GM12878 (cell line): ENCODE measurements at regions not wholly inside any gene's neighbourhood (a gene's known extent, or its start where the extent isn't known, plus 50 kb on each side); places are given as distances from the start of the nearest gene placed in this dataset.

Experiments
- ATAC-seq: fragments of 200-7000 bp; cut with Tn5 transposase; 3 replicates; pipeline ENCODE4 v1.9.1; 2020; ENCODE audit warnings: mild to moderate bottlenecking, moderate library complexity
- BruUV-seq: library from RNA; stranded (reverse); fragments of 400-500 nt; replicated peaks from 2 replicates; lab custom pipeline; 2021; lab: Mats Ljungman, UMichigan
- CTCF ChIA-PET: fragments of 300-600 bp; sonication (Branson Sonifier 250); formaldehyde crosslinking; extraction: SDS; loops from one replicate; lab custom pipeline; 2021; ENCODE audit warnings: inconsistent platforms; lab: Yijun Ruan, JAX
- POLR2A ChIA-PET: fragments of 350-600 bp; formaldehyde crosslinking; extraction: SDS; loops from one replicate; lab custom pipeline; 2021; ENCODE audit warnings: inconsistent platforms; lab: Charles Lee
- RAD21 ChIA-PET: fragments of 300-600 bp; sonication (Branson Sonifier 250); formaldehyde crosslinking; loops from one replicate; lab custom pipeline; 2023; ENCODE audit warnings: antibody characterized with exemption; ENCODE audit not compliant: unreplicated experiment; lab: Charles Lee
- SMC1A ChIA-PET: fragments of 300-600 bp; sonication (Branson Sonifier 250); formaldehyde crosslinking; loops from one replicate; lab custom pipeline; 2023; ENCODE audit not compliant: unreplicated experiment, uncharacterized antibody; lab: Charles Lee
- DNase-seq: peaks from one replicate; pipeline ENCODE4 v3.0.0-alpha.2; 2011; ENCODE audit warnings: low read depth, low spot score
- FAIRE-seq: peaks from 3 replicates; lab custom pipeline; 2011; peaks lifted over from hg19 to GRCh38; lab: Jason Lieb, UNC
- H2AFZ ChIP-seq: 2 replicates; pipeline ENCODE4 v1.6.0; 2011; ENCODE audit warnings: low read depth, low read length, control low read depth; ENCODE audit not compliant: control insufficient read depth
- H3K27ac ChIP-seq: 2 replicates; pipeline ENCODE4 v1.5.1; 2011; ENCODE audit warnings: control low read depth; ENCODE audit not compliant: control insufficient read depth, insufficient read depth
- H3K27me3 ChIP-seq, 2 experiments: replicated peaks in 1 of 2; 2 replicates each; pipeline versions ENCODE4 v1.6.0 to v1.6.1; 2011; ENCODE audit warnings: low read length in 1 of 2; ENCODE audit not compliant: control insufficient read depth in 2 of 2, insufficient read depth in 2 of 2
- H3K36me3 ChIP-seq, 2 experiments: 2 replicates each; pipeline ENCODE4 v1.5.1; 2011; ENCODE audit warnings: low read length in 1 of 2; ENCODE audit not compliant: control insufficient read depth in 2 of 2, insufficient read depth in 2 of 2
- H3K4me1 ChIP-seq: 2 replicates; pipeline ENCODE4 v1.6.1; 2011; ENCODE audit warnings: mild to moderate bottlenecking, low read length, moderate library complexity, mixed read lengths; ENCODE audit not compliant: control insufficient read depth, insufficient read depth
- H3K4me2 ChIP-seq: 2 replicates; pipeline ENCODE4 v1.6.0; 2011; ENCODE audit warnings: control low read depth; ENCODE audit not compliant: control insufficient read depth, insufficient read depth
- H3K4me3 ChIP-seq: fragments of 200-600 bp; sonication (generic); 2 replicates; pipeline ENCODE4 v1.5.1; 2016
- H3K79me2 ChIP-seq: 2 replicates; pipeline ENCODE4 v1.6.0; 2011; ENCODE audit warnings: low read length; ENCODE audit not compliant: control insufficient read depth, insufficient read depth
- H3K9ac ChIP-seq: 2 replicates; pipeline ENCODE4 v1.8.0; 2011; ENCODE audit warnings: low read length, control low read depth, mixed read lengths; ENCODE audit not compliant: control insufficient read depth, insufficient read depth
- H3K9me3 ChIP-seq: replicated peaks from 3 replicates; pipeline ENCODE4 v1.5.1; 2011; ENCODE audit warnings: mild to moderate bottlenecking, low read length; ENCODE audit not compliant: control insufficient read depth, insufficient read depth
- H4K20me1 ChIP-seq: 2 replicates; pipeline ENCODE4 v1.6.0; 2011; ENCODE audit not compliant: control insufficient read depth, insufficient read depth
- BHLHE40 ChIP-seq, 2 experiments: fragments of 450-650 bp in 1 of 2; IDR thresholded peaks; 2 replicates each; pipeline ENCODE4 v1.6.1; 2011 to 2017; ENCODE audit warnings: low read depth in 2 of 2, borderline replicate concordance in 1 of 2, improper control_type of control experiment in 1 of 2, low read length in 1 of 2, mild to moderate bottlenecking in 1 of 2
- GABPA ChIP-seq: IDR thresholded peaks from 2 replicates; pipeline ENCODE4 v1.6.1; 2014; ENCODE audit warnings: antibody characterized with exemption, low read depth, mild to moderate bottlenecking, inconsistent platforms
- HDGF ChIP-seq: fragments of 450-650 bp; IDR thresholded peaks from 2 replicates; pipeline ENCODE4 v1.6.1; 2016; ENCODE audit warnings: antibody characterized with exemption
- IKZF2 ChIP-seq, 2 experiments: fragments of 450-650 bp; IDR thresholded peaks; 2 replicates each; pipeline ENCODE4 v1.6.1; 2017; ENCODE audit warnings: mild to moderate bottlenecking in 2 of 2, moderate library complexity in 2 of 2
- JUND ChIP-seq: IDR thresholded peaks from 2 replicates; pipeline ENCODE4 v1.6.1; 2012; ENCODE audit warnings: low read depth, mild to moderate bottlenecking, low read length, improper control_type of control experiment, moderate library complexity
- MLLT1 ChIP-seq: fragments of 450-650 bp; IDR thresholded peaks from 2 replicates; pipeline ENCODE4 v1.6.1; 2016; ENCODE audit warnings: mild to moderate bottlenecking
- NFYA ChIP-seq: IDR thresholded peaks from 2 replicates; pipeline ENCODE4 v1.6.1; 2011; ENCODE audit warnings: low read depth, mild to moderate bottlenecking, low read length, improper control_type of control experiment, borderline replicate concordance
- NKRF ChIP-seq: fragments of 450-650 bp; conservative IDR thresholded peaks from 2 replicates; pipeline ENCODE4 v1.6.1; 2017; ENCODE audit warnings: mild to moderate bottlenecking, moderate library complexity
- PBX3 ChIP-seq: IDR thresholded peaks from 2 replicates; pipeline ENCODE4 v1.6.1; 2011; ENCODE audit warnings: mild to moderate bottlenecking, low read depth, low read length, moderate library complexity; ENCODE audit not compliant: insufficient replicate concordance
- POLR2AphosphoS5 ChIP-seq: IDR thresholded peaks from 2 replicates; pipeline ENCODE4 v1.6.1; 2011; ENCODE audit warnings: mild to moderate bottlenecking, low read length, inconsistent platforms
- SMAD5 ChIP-seq: IDR thresholded peaks from 2 replicates; pipeline ENCODE4 v1.6.1; 2016; ENCODE audit warnings: antibody characterized with exemption, low read depth
- SP1 ChIP-seq: IDR thresholded peaks from one replicate; pipeline ENCODE4 v1.6.1; 2011; ENCODE audit warnings: low read depth, low read length
- STAT1 ChIP-seq: fragments of 450-650 bp; conservative IDR thresholded peaks from 2 replicates; pipeline ENCODE4 v1.6.1; 2014; ENCODE audit warnings: antibody characterized with exemption, mild to moderate bottlenecking
- TAF1 ChIP-seq: IDR thresholded peaks from 2 replicates; pipeline ENCODE4 v1.6.1; 2011; ENCODE audit warnings: mild to moderate bottlenecking, low read depth, low read length, borderline replicate concordance
- ZNF217 ChIP-seq: fragments of 450-650 bp; IDR thresholded peaks from 2 replicates; pipeline ENCODE4 v1.6.1; 2017; ENCODE audit warnings: antibody characterized with exemption, mild to moderate bottlenecking
- WGBS: methylation state at CpG from one replicate; pipeline ENCODE4 v1.1.6; 2016; ENCODE audit warnings: low lambda C conversion rate; ENCODE audit not compliant: insufficient replicate concordance, insufficient coverage; ENCODE audit errors: missing lambda C conversion rate; 5-methylcytosine and 5-hydroxymethylcytosine counted together
- in situ Hi-C: fragments of 300-500 bp; cut with MboI; formaldehyde crosslinking; loops from 9 replicates; pipeline ENCODE4 v1.14.3; 2018; ENCODE audit warnings: mixed read lengths
- intact Hi-C: fragments of 100-400 bp; cut with micrococcal nuclease; formaldehyde crosslinking; loops from one replicate; pipeline ENCODE4 v1.14.2; 2022; ENCODE audit not compliant: unreplicated experiment
- TF ChIP-seq, protein P1 (sequence below): IDR thresholded peaks from 2 replicates; pipeline ENCODE4 v1.6.1; 2012; ENCODE audit warnings: low read length, inconsistent platforms

- intact Hi-C loops (no loop called here), in situ Hi-C loops (no loop called here)
- H2AFZ ChIP-seq, result no peak overlapping the region
- peaks cover 2% of the 10 kb centered on the region in 2 experiments; a peak in 1 of 4 replicates for H3K27me3 ChIP-seq
- ChIA-PET POLR2A (no interaction called here), SMC1A (no interaction called here), CTCF (no interaction called here), RAD21 (no interaction called here)
- no peak for TF ChIP-seq HDGF
- TF ChIP-seq SP1, result no peak
- no peak for TF ChIP-seq TAF1
- TF ChIP-seq SMAD5, result no peak
- no peak for TF ChIP-seq NFYA
- TF ChIP-seq BHLHE40 (IDR thresholded peaks at IDR 0.05; ENCODE audit: borderline replicate concordance in 1 of 2, low read depth in 2 of 2, low read length in 1 of 2), result no peak
- no peak for TF ChIP-seq IKZF2 (IDR thresholded peaks at IDR 0.05)
- TF ChIP-seq STAT1, result no peak
- no peak for TF ChIP-seq PBX3
- no peak for TF ChIP-seq NKRF
- TF ChIP-seq, protein P1, sequence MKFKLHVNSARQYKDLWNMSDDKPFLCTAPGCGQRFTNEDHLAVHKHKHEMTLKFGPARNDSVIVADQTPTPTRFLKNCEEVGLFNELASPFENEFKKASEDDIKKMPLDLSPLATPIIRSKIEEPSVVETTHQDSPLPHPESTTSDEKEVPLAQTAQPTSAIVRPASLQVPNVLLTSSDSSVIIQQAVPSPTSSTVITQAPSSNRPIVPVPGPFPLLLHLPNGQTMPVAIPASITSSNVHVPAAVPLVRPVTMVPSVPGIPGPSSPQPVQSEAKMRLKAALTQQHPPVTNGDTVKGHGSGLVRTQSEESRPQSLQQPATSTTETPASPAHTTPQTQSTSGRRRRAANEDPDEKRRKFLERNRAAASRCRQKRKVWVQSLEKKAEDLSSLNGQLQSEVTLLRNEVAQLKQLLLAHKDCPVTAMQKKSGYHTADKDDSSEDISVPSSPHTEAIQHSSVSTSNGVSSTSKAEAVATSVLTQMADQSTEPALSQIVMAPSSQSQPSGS, result no peak
- TF ChIP-seq ZNF217, result no peak
- TF ChIP-seq GABPA, result no peak
- no peak for TF ChIP-seq POLR2AphosphoS5
- no peak for TF ChIP-seq MLLT1
- TF ChIP-seq JUND, result no peak
- FAIRE-seq, result no peak
- no peak for ATAC-seq
- H3K4me2 ChIP-seq, result no peak overlapping the region
- H3K9me3 ChIP-seq, result no peaks in the 10 kb centered on the region
- no TSS peak for BruUV-seq
- no peaks in the 10 kb centered on the region for H3K36me3 ChIP-seq
- no peak overlapping the region for H3K4me3 ChIP-seq
- no peaks in the 10 kb centered on the region for H3K79me2 ChIP-seq
- H3K27ac ChIP-seq, result no peak overlapping the region
- DNase-seq, result no peak
- H3K4me1 ChIP-seq, result no peaks in the 10 kb centered on the region
- H3K9ac ChIP-seq, result no peak overlapping the region
- WGBS, result 0% methylated on average over 1 of the region's 1 CpG
- H4K20me1 ChIP-seq, result no peaks in the 10 kb centered on the region
These were observed 446.1 kb upstream of the PROX1 start for GRCh38 chr1:213541641-213542040.
